SK-N-SH (cell line): ENCODE measurements at regions not wholly inside any gene's neighbourhood (a gene's known extent, or its start where the extent isn't known, plus 50 kb on each side); places are given as distances from the start of the nearest gene placed in this dataset.

Experiments
- CTCF ChIA-PET: fragments of 300-600, 350-600 bp; formaldehyde crosslinking; extraction: SDS; loops from one replicate; lab custom pipeline; 2021; lab: Yijun Ruan, JAX
- POLR2A ChIA-PET: fragments of 350-600 bp; sonication (Branson Sonifier 250); formaldehyde crosslinking; extraction: SDS; loops from one replicate; lab custom pipeline; 2020; ENCODE audit warnings: antibody characterized with exemption, inconsistent platforms; lab: Yijun Ruan, JAX
- DNase-seq: peaks from one replicate; pipeline ENCODE4 v3.0.0; 2012
- H2AFZ ChIP-seq: fragments of 200-600 bp; sonication (generic); 2 replicates; pipeline ENCODE4 v1.8.1; 2016; ENCODE audit warnings: antibody characterized with exemption, mild to moderate bottlenecking, low read depth
- H3F3A ChIP-seq: fragments of 200-600 bp; sonication (generic); replicated peaks from 2 replicates; pipeline ENCODE3; 2016; ENCODE audit warnings: antibody characterized with exemption, mild to moderate bottlenecking; ENCODE audit not compliant: insufficient read depth
- H3K27ac ChIP-seq, 2 experiments: fragments of 200-500 bp in 1 of 2; fragments of 200-600 bp in 1 of 2; sonication (Bioruptor generic) in 1 of 2; sonication (generic), shearing (Covaris generic) in 1 of 2; 2 replicates each; pipeline versions ENCODE4 v1.5.1 to v1.6.1; 2014 to 2016; ENCODE audit warnings: low read depth in 2 of 2, inconsistent platforms in 1 of 2, low read length in 1 of 2, mild to moderate bottlenecking in 1 of 2, mixed read lengths in 1 of 2
- H3K27me3 ChIP-seq: fragments of 200-600 bp; sonication (generic), shearing (Covaris generic); 2 replicates; pipeline ENCODE4 v1.6.1; 2016; ENCODE audit warnings: mixed run types; ENCODE audit not compliant: insufficient read depth
- H3K36me3 ChIP-seq, 2 experiments: fragments of 200-500 bp in 1 of 2; fragments of 200-600 bp in 1 of 2; sonication (Bioruptor generic) in 1 of 2; sonication (generic) in 1 of 2; replicated peaks in 1 of 2; 2 replicates each; pipeline versions ENCODE3 to v1.5.1; 2014 to 2016; ENCODE audit warnings: low read length in 1 of 2, mild to moderate bottlenecking in 1 of 2; ENCODE audit not compliant: insufficient read depth in 2 of 2, control insufficient read depth in 1 of 2
- H3K4me1 ChIP-seq, 2 experiments: fragments of 200-500 bp in 1 of 2; fragments of 200-600 bp in 1 of 2; sonication (Bioruptor generic) in 1 of 2; sonication (generic), shearing (Covaris generic) in 1 of 2; 2 replicates each; pipeline versions ENCODE4 v1.5.1 to v1.6.1; 2014 to 2016; ENCODE audit warnings: low read depth in 1 of 2, low read length in 1 of 2, mixed run types in 1 of 2; ENCODE audit not compliant: insufficient read depth in 2 of 2, control insufficient read depth in 1 of 2
- H3K4me2 ChIP-seq: fragments of 200-600 bp; sonication (generic), shearing (Covaris generic); 2 replicates; pipeline ENCODE4 v1.6.1; 2017; ENCODE audit warnings: mixed run types
- H3K4me3 ChIP-seq, 2 experiments: fragments of 200-500 bp in 1 of 2; fragments of 200-600 bp in 1 of 2; sonication (Bioruptor generic) in 1 of 2; sonication (generic), shearing (Covaris generic) in 1 of 2; 2 replicates each; pipeline versions ENCODE4 v1.5.1 to v1.8.1; 2014 to 2016; ENCODE audit warnings: low read depth in 2 of 2, inconsistent platforms in 1 of 2, low read length in 1 of 2, mild to moderate bottlenecking in 1 of 2, mixed read lengths in 1 of 2, moderate library complexity in 1 of 2
- H3K79me2 ChIP-seq: fragments of 200-600 bp; sonication (generic); 2 replicates; pipeline ENCODE4 v1.8.1; 2017; ENCODE audit warnings: mild to moderate bottlenecking; ENCODE audit not compliant: insufficient read depth
- H3K9ac ChIP-seq: fragments of 200-600 bp; sonication (generic); 2 replicates; pipeline ENCODE4 v1.6.1; 2017; ENCODE audit warnings: mixed run types
- H3K9me2 ChIP-seq: fragments of 200-600 bp; sonication (generic); 2 replicates; pipeline ENCODE4 v1.6.1; 2017; ENCODE audit warnings: mixed run types
- H3K9me3 ChIP-seq: fragments of 200-600 bp; sonication (generic); 2 replicates; pipeline ENCODE4 v1.6.1; 2017; ENCODE audit warnings: mixed run types, mild to moderate bottlenecking, moderate library complexity
- H4K20me1 ChIP-seq: fragments of 200-600 bp; sonication (generic); 2 replicates; pipeline ENCODE4 v1.6.1; 2017; ENCODE audit warnings: mild to moderate bottlenecking, mixed run types; ENCODE audit not compliant: insufficient read depth
- CHD2 ChIP-seq: fragments of 150-350 bp; IDR thresholded peaks from 2 replicates; pipeline ENCODE4 v1.6.1; 2018; ENCODE audit warnings: low read length; ENCODE audit not compliant: partially characterized antibody
- ELF1 ChIP-seq: IDR thresholded peaks from 2 replicates; pipeline ENCODE4 v1.4.0; 2012
- EP300 ChIP-seq, 2 experiments: IDR thresholded peaks; 2 replicates each; pipeline versions ENCODE4 v1.4.0 to v1.6.1; 2012; ENCODE audit warnings: borderline replicate concordance in 1 of 2, low read depth in 1 of 2, low read length in 1 of 2
- EZH2phosphoT487 ChIP-seq: fragments of 200-600 bp; sonication (generic); IDR thresholded peaks from 2 replicates; pipeline ENCODE4 v1.6.1; 2017; ENCODE audit warnings: low read depth, mixed run types, mild to moderate bottlenecking, antibody characterized with exemption, moderate library complexity, borderline replicate concordance
- FOSL2 ChIP-seq: IDR thresholded peaks from 2 replicates; pipeline ENCODE4 v1.4.0; 2012; ENCODE audit warnings: low read depth, mild to moderate bottlenecking, moderate library complexity, borderline replicate concordance
- FOXJ3 ChIP-seq: sonication (generic); formaldehyde crosslinking; IDR thresholded peaks from 2 replicates; pipeline ENCODE4 v1.5.1; 2020; ENCODE audit warnings: mild to moderate bottlenecking, missing genetic modification reagents
- FOXM1 ChIP-seq: IDR thresholded peaks from 2 replicates; pipeline ENCODE4 v1.4.0; 2012; ENCODE audit warnings: low read depth, mild to moderate bottlenecking
- GABPA ChIP-seq: IDR thresholded peaks from 2 replicates; pipeline ENCODE4 v1.4.0; 2012; ENCODE audit warnings: low read depth, mild to moderate bottlenecking
- GATA2 ChIP-seq: sonication (generic); formaldehyde crosslinking; IDR thresholded peaks from 2 replicates; pipeline ENCODE4 v1.5.0; 2020; ENCODE audit warnings: mild to moderate bottlenecking, missing genetic modification reagents
- JUND ChIP-seq: IDR thresholded peaks from 2 replicates; pipeline ENCODE4 v1.4.0; 2012
- NRF1 ChIP-seq: IDR thresholded peaks from 2 replicates; pipeline ENCODE4 v1.6.1; 2012; ENCODE audit warnings: low read depth, mild to moderate bottlenecking, low read length
- RAD21 ChIP-seq: IDR thresholded peaks from 2 replicates; pipeline ENCODE4 v1.6.1; 2012; ENCODE audit warnings: mild to moderate bottlenecking, low read length
- RFX5 ChIP-seq: IDR thresholded peaks from 2 replicates; pipeline ENCODE4 v1.6.1; 2012; ENCODE audit warnings: mild to moderate bottlenecking, improper control_type of control experiment, low read length
- RXRA ChIP-seq: IDR thresholded peaks from 2 replicates; pipeline ENCODE4 v1.4.0; 2012; ENCODE audit warnings: low read depth, mild to moderate bottlenecking, borderline replicate concordance
- TCF12 ChIP-seq: IDR thresholded peaks from 2 replicates; pipeline ENCODE4 v1.4.0; 2012
- TEAD4 ChIP-seq: IDR thresholded peaks from 2 replicates; pipeline ENCODE4 v1.4.0; 2012; ENCODE audit warnings: mild to moderate bottlenecking, borderline replicate concordance; ENCODE audit not compliant: insufficient read depth
- WGBS: methylation state at CpG from one replicate; pipeline ENCODE4 v1.1.6; 2017; ENCODE audit warnings: low lambda C conversion rate; 5-methylcytosine and 5-hydroxymethylcytosine counted together
- TF ChIP-seq, protein P1 (sequence below): fragments of 150-350 bp; IDR thresholded peaks from 2 replicates; pipeline ENCODE4 v1.6.1; 2017; ENCODE audit warnings: antibody characterized with exemption, low read length, low read depth, borderline replicate concordance
- TF ChIP-seq, protein P2 (sequence below): fragments of 200-600 bp; sonication (generic); IDR thresholded peaks from 2 replicates; pipeline ENCODE4 v1.6.1; 2017; ENCODE audit warnings: antibody characterized with exemption, mild to moderate bottlenecking, moderate library complexity
- TF ChIP-seq, protein P3 (sequence below): IDR thresholded peaks from 2 replicates; pipeline ENCODE4 v1.4.0; 2012; ENCODE audit warnings: low read depth, borderline replicate concordance
- TF ChIP-seq, protein P4 (sequence below): fragments of 150-350 bp; IDR thresholded peaks from 2 replicates; pipeline ENCODE4 v1.6.1; 2016; ENCODE audit warnings: mild to moderate bottlenecking, low read depth, low read length

DNA sequence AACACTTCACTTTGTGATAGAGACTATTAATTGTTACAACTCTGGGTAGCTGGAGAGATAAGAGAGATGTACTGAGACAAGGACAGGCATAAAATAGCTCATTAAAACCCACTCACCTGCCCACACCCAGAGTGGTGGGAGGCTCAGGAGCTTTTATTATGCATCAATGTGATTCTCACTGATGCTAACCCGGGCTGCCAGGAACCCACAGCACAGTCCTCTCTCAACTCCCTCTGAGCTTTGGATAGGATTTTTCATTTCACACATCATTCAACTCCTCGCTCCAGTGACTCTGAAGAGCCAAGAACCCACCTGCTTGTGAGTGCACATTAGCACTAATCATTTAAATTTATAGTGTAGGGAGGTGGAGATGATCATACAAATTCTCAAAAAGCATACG lies 827.9 kb downstream of the FLRT2 start:
- H3K79me2 ChIP-seq, result no peaks in the 10 kb centered on the region
- peaks cover 0 to 9% of the 10 kb centered on the region in 2 experiments; a peak in 1 of 4 replicates for H3K4me1 ChIP-seq
- POLR2A ChIA-PET, result no interaction called here
- H3K36me3 ChIP-seq, result no peaks in the 10 kb centered on the region
- no peak overlapping the region for H2AFZ ChIP-seq
- no peaks in the 10 kb centered on the region for H3K9me2 ChIP-seq
- DNase-seq, result no peak
- CTCF ChIA-PET, result no interaction called here
- WGBS, result 2% methylated on average over 3 of the region's 3 CpGs
- no peak for TF ChIP-seq CHD2
- TF ChIP-seq FOXM1, result no peak
- TF ChIP-seq, protein P1, sequence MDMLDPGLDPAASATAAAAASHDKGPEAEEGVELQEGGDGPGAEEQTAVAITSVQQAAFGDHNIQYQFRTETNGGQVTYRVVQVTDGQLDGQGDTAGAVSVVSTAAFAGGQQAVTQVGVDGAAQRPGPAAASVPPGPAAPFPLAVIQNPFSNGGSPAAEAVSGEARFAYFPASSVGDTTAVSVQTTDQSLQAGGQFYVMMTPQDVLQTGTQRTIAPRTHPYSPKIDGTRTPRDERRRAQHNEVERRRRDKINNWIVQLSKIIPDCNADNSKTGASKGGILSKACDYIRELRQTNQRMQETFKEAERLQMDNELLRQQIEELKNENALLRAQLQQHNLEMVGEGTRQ, result no peak
- no peak for TF ChIP-seq NRF1
- no peak for TF ChIP-seq EZH2phosphoT487
- TF ChIP-seq ELF1, result no peak
- TF ChIP-seq TEAD4, result no peak
- TF ChIP-seq GATA2 (CRISPR knock-in tag), result no peak
- no peak for TF ChIP-seq JUND
- TF ChIP-seq, protein P2, sequence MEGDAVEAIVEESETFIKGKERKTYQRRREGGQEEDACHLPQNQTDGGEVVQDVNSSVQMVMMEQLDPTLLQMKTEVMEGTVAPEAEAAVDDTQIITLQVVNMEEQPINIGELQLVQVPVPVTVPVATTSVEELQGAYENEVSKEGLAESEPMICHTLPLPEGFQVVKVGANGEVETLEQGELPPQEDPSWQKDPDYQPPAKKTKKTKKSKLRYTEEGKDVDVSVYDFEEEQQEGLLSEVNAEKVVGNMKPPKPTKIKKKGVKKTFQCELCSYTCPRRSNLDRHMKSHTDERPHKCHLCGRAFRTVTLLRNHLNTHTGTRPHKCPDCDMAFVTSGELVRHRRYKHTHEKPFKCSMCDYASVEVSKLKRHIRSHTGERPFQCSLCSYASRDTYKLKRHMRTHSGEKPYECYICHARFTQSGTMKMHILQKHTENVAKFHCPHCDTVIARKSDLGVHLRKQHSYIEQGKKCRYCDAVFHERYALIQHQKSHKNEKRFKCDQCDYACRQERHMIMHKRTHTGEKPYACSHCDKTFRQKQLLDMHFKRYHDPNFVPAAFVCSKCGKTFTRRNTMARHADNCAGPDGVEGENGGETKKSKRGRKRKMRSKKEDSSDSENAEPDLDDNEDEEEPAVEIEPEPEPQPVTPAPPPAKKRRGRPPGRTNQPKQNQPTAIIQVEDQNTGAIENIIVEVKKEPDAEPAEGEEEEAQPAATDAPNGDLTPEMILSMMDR, result no peak
- TF ChIP-seq, protein P3, sequence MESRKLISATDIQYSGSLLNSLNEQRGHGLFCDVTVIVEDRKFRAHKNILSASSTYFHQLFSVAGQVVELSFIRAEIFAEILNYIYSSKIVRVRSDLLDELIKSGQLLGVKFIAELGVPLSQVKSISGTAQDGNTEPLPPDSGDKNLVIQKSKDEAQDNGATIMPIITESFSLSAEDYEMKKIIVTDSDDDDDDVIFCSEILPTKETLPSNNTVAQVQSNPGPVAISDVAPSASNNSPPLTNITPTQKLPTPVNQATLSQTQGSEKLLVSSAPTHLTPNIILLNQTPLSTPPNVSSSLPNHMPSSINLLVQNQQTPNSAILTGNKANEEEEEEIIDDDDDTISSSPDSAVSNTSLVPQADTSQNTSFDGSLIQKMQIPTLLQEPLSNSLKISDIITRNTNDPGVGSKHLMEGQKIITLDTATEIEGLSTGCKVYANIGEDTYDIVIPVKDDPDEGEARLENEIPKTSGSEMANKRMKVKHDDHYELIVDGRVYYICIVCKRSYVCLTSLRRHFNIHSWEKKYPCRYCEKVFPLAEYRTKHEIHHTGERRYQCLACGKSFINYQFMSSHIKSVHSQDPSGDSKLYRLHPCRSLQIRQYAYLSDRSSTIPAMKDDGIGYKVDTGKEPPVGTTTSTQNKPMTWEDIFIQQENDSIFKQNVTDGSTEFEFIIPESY, result no peak
- TF ChIP-seq RFX5, result no peak
- no peak for TF ChIP-seq FOXJ3 (CRISPR knock-in tag)
- TF ChIP-seq GABPA, result no peak
- no peak for TF ChIP-seq RXRA
- TF ChIP-seq FOSL2, result no peak
- TF ChIP-seq, protein P4, sequence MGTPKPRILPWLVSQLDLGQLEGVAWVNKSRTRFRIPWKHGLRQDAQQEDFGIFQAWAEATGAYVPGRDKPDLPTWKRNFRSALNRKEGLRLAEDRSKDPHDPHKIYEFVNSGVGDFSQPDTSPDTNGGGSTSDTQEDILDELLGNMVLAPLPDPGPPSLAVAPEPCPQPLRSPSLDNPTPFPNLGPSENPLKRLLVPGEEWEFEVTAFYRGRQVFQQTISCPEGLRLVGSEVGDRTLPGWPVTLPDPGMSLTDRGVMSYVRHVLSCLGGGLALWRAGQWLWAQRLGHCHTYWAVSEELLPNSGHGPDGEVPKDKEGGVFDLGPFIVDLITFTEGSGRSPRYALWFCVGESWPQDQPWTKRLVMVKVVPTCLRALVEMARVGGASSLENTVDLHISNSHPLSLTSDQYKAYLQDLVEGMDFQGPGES, result no peak
- no peak for TF ChIP-seq TCF12
- no peak for TF ChIP-seq EP300 (IDR thresholded peaks at IDR 0.05; ENCODE audit: borderline replicate concordance in 1 of 2, low read depth in 1 of 2, low read length in 1 of 2)
- no peak for TF ChIP-seq RAD21
- no peaks in the 10 kb centered on the region for H3F3A ChIP-seq
- no peak overlapping the region for H3K4me2 ChIP-seq
- H3K27me3 ChIP-seq, result no peaks in the 10 kb centered on the region
- no peak overlapping the region for H3K9ac ChIP-seq
- H4K20me1 ChIP-seq, result no peaks in the 10 kb centered on the region
- no peak overlapping the region for H3K27ac ChIP-seq
- H3K4me3 ChIP-seq, result no peak overlapping the region
- H3K9me3 ChIP-seq, result no peaks in the 10 kb centered on the region
